Colonic mucosa (tissue), 4 donors: ENCODE measurements at regions not wholly inside any gene's neighbourhood (a gene's known extent, or its start where the extent isn't known, plus 50 kb on each side); places are given as distances from the start of the nearest gene placed in this dataset.
"Not testable (repeated sequence)": the region's sequence is repeated elsewhere in the genome, so short reads cannot be mapped to it uniquely, and the experiment has no call there.

ENCODE experiments used
- DNase-seq: peaks from one replicate; pipeline ENCODE4 v3.0.0-alpha.2; 2020
- H3K27ac ChIP-seq: fragments of 200-600 bp; one replicate; pipeline ENCODE4 v1.8.0; 2021
- H3K27me3 ChIP-seq: fragments of 200-600 bp; one replicate; pipeline ENCODE4 v1.8.0; 2021
- H3K36me3 ChIP-seq: fragments of 200-600 bp; one replicate; pipeline ENCODE4 v1.8.0; 2021
- H3K4me1 ChIP-seq: fragments of 200-600 bp; one replicate; pipeline ENCODE4 v1.8.0; 2021; ENCODE audit warnings: mild to moderate bottlenecking
- H3K4me3 ChIP-seq: fragments of 200-600 bp; one replicate; pipeline ENCODE4 v1.8.0; 2021
- H3K9ac ChIP-seq, 2 donors: one replicate each; pipeline ENCODE4 v1.7.0; 2013; ENCODE audit warnings: control low read depth in 2 of 2, low read depth in 2 of 2, low read length in 2 of 2
- H3K9me3 ChIP-seq: fragments of 200-600 bp; one replicate; pipeline ENCODE4 v1.8.0; 2021
- intact Hi-C: fragments of 100-400 bp; cut with DNase I; formaldehyde crosslinking; loops from one replicate; pipeline ENCODE4 v1.14.1; 2022
- TF ChIP-seq, protein P1 (sequence below): fragments of 200-600 bp; IDR thresholded peaks from one replicate; pipeline ENCODE4 v1.8.0; 2022; ENCODE audit warnings: antibody characterized with exemption, mild to moderate bottlenecking
- donor health status: healthy.
- donor health status: DM: no; HTN: no; CAD: no.
- donor health status: DM: no; HTN: no; CAD: no.

DNA sequence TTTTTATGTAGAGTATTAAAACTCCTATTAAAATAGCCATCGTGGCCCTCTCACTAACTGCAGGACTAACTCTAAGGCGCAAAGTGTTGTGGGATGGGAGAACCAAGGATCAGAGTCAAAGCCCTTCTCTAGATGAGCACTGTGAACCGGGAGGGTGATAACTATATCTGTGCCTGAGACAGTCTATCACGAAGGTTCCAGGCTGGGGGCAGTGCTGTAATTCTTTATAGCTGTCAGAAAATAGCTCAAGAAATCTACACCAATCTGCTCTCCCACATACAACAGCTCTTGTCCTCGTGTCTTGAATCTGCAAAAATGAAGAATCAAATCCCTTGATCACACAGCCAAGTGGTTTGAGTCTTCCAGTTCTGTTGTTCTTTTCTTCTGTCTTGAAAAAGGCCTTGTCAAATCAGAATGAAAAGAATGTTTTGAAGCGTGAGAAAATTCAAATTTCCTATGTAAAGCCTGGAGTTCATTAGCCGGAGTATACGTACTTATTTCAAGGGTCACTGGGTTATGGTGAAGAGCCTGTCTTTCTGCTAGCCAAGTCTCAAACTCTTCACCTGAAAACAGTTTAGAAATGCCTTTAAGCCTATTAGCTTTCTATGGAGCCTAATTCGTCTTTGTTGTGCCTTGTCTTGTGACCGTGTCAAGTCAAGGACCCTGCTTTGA is 185.3 kb upstream of the NECTIN3 start:
- H3K27ac ChIP-seq, result no peak overlapping the region
- no peak overlapping the region for H3K4me3 ChIP-seq
- H3K27me3 ChIP-seq, result no peaks in the 10 kb centered on the region
- intact Hi-C loops, result no loop called here
- H3K36me3 ChIP-seq, result no peaks in the 10 kb centered on the region
- DNase-seq, result no peak
- H3K4me1 ChIP-seq, result no peaks in the 10 kb centered on the region
- no peak overlapping the region for H3K9ac ChIP-seq
- TF ChIP-seq, protein P1, sequence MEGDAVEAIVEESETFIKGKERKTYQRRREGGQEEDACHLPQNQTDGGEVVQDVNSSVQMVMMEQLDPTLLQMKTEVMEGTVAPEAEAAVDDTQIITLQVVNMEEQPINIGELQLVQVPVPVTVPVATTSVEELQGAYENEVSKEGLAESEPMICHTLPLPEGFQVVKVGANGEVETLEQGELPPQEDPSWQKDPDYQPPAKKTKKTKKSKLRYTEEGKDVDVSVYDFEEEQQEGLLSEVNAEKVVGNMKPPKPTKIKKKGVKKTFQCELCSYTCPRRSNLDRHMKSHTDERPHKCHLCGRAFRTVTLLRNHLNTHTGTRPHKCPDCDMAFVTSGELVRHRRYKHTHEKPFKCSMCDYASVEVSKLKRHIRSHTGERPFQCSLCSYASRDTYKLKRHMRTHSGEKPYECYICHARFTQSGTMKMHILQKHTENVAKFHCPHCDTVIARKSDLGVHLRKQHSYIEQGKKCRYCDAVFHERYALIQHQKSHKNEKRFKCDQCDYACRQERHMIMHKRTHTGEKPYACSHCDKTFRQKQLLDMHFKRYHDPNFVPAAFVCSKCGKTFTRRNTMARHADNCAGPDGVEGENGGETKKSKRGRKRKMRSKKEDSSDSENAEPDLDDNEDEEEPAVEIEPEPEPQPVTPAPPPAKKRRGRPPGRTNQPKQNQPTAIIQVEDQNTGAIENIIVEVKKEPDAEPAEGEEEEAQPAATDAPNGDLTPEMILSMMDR, result no peak
- H3K9me3 ChIP-seq, result no peaks in the 10 kb centered on the region

DNA sequence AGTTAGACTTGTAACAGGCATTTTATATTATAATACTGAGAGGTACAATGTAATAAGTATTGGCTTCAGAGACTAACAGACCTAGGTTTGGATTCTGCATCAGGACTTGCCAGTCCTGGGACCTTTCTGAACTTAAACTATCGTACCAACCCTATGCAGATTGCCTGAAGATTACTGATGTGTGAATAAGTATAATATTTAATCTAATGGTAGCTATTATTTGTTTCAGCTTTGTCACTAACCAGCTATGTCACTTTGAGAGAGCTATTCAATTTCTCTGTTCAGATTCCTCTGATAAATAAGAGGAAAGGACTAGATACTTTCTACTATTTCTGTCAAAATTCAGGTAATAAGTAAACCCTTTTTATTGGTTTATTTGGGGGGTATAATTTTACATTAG is 184.4 kb upstream of the NECTIN3 start:
- H3K4me1 ChIP-seq, result no peaks in the 10 kb centered on the region
- DNase-seq, result no peak
- intact Hi-C loops, result no loop called here
- H3K36me3 ChIP-seq, result no peaks in the 10 kb centered on the region
- H3K9ac ChIP-seq, result no peak overlapping the region
- H3K27ac ChIP-seq, result no peak overlapping the region
- no peaks in the 10 kb centered on the region for H3K27me3 ChIP-seq
- H3K9me3 ChIP-seq, result no peaks in the 10 kb centered on the region
- no peak overlapping the region for H3K4me3 ChIP-seq
- TF ChIP-seq, protein P1, result no peak

DNA sequence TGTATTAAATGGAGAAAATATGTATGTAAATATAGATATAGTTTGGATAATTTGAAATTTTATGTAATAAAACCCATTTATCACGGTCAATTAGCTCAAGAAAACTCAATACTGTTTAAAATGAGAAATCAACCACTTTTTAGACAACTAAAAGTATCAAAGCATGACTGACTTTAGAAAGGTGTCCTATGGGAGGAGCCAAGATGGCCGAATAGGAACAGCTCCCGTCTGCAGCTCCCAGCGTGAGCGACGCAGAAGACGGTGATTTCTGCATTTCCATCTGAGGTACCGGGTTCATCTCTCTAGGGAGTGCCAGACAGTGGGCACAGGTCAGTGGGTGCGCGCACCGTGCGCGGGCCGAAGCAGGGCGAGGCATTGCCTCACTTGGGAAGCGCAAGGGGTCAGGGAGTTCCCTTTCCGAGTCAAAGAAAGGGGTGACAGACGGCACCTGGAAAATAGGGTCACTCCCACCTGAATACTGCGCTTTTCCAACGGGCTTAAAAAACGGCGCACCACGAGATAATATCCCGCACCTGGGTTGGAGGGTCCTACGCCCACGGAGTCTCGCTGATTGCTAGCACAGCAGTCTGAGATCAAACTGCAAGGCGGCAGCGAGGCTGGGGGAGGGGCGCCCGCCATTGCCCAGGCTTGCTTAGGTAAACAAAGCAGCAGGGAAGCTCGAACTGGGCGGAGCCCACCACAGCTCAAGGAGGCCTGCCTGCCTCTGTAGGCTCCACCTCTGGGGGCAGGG is 182.8 kb upstream of the NECTIN3 start:
- H3K9ac ChIP-seq, result not testable (repeated sequence)

DNA sequence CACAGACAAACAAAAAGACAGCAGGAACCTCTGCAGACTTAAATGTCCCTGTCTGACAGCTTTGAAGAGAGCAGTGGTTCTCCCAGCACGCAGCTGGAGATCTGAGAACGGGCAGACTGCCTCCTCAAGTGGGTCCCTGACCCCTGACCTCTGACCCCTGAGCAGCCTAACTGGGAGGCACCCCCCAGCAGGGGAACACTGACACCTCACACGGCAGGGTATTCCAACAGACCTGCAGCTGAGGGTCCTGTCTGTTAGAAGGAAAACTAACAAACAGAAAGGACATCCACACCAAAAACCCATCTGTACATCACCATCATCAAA is 182.3 kb upstream of the NECTIN3 start:
- H3K9me3 ChIP-seq, H3K27me3 ChIP-seq, H3K9ac ChIP-seq, H3K36me3 ChIP-seq, H3K4me3 ChIP-seq, intact Hi-C loops, H3K4me1 ChIP-seq, H3K27ac ChIP-seq, DNase-seq: not testable (repeated sequence)

More for the DNA sequence above, 182.8 kb upstream of the NECTIN3 start:
- H3K9me3 ChIP-seq, H3K4me1 ChIP-seq, DNase-seq, H3K27me3 ChIP-seq, H3K36me3 ChIP-seq, intact Hi-C loops, H3K4me3 ChIP-seq, H3K27ac ChIP-seq: not testable (repeated sequence)

DNA sequence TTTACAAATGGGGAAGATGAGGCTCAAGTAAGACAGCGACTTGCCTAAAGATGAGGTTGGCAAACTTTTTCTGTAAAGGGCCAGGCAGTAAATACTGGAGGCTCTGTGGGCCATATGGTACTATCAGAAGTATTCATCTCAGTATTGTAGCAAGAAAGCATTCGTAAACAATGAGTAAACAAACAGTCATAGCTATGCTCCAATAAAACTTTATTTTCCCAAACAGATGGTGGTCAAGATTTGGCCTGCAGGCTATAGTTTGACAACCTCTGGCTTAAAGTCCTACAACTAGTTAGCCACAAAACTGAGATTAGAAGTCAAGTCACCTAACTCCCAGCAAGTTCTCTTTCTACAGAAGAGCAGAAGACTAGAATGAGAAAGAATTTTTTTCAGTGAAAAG is 177.0 kb upstream of the NECTIN3 start:
- Histone ChIP-seq H3K9ac (no peak overlapping the region), H3K27me3 (no peaks in the 10 kb centered on the region), H3K27ac (no peak overlapping the region), H3K36me3 (no peaks in the 10 kb centered on the region), H3K4me3 (no peak overlapping the region), H3K4me1 (no peaks in the 10 kb centered on the region), H3K9me3 (no peaks in the 10 kb centered on the region)
- DNase-seq, result no peak
- intact Hi-C loops, result no loop called here
- TF ChIP-seq, protein P1, result no peak

DNA sequence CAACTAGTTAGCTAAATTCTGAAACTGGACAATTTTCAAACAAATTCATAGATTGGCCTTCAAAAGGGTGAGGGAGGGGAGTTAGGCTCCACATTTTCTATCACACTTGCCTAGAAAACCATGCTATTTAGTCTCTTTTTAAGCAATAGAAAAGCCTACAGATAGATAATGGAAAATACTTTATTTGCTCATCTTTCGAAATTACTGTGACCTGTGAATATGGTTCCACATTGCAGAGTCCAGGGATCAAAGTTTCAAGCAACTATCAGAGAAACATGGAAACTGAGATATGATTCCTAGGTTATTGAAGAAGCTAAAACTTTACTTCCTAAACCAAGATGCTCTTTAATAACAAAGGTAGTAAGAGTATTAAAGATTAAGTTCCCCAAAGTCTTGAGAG is 176.6 kb upstream of the NECTIN3 start:
- Histone ChIP-seq H3K4me1 (no peaks in the 10 kb centered on the region), H3K4me3 (no peak overlapping the region), H3K27ac (no peak overlapping the region), H3K9me3 (no peaks in the 10 kb centered on the region), H3K36me3 (no peaks in the 10 kb centered on the region), H3K27me3 (no peaks in the 10 kb centered on the region), H3K9ac (no peak overlapping the region)
- TF ChIP-seq, protein P1, result no peak
- intact Hi-C loops, result no loop called here
- no peak for DNase-seq
